Neural progenitor cell (in vitro differentiated cells): ENCODE measurements at regions not wholly inside any gene's neighbourhood (a gene's known extent, or its start where the extent isn't known, plus 50 kb on each side); places are given as distances from the start of the nearest gene placed in this dataset.

Experiments used
- CTCF ChIP-seq: fragments of 200-600 bp; sonication (generic); IDR thresholded peaks from 2 replicates; pipeline ENCODE4 v1.5.1; 2017; ENCODE audit warnings: antibody characterized with exemption, mild to moderate bottlenecking
- EZH2 ChIP-seq: fragments of 200-600 bp; sonication (generic); IDR thresholded peaks from 2 replicates; pipeline ENCODE4 v1.6.1; 2017; ENCODE audit warnings: antibody characterized with exemption, mild to moderate bottlenecking, moderate library complexity
- EZH2phosphoT487 ChIP-seq: fragments of 200-600 bp; sonication (generic); IDR thresholded peaks from 2 replicates; pipeline ENCODE4 v1.6.1; 2017; ENCODE audit warnings: antibody characterized with exemption

DNA sequence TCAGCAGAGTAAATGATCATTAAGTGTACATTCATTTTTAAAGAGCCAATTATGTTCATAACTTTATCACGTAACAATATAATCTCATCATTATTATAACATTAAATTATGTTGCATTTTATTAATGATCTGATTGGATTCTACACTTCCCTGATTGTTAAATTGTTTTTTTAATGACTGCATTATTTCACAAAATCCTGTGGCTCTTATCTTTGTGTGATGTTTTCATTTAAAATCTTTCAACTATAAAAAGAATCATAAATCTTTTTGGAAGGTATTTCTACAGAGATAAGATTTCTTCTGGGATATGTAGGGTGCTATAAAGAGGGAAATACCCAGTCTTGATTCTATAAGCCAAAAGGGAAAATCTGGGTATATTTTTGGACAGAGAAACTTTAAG is 101.7 kb downstream of the ZIC5 start:
- TF ChIP-seq CTCF (no peak), EZH2phosphoT487 (no peak), EZH2 (no peak)
